AG10803 (cell line): ENCODE measurements at regions not wholly inside any gene's neighbourhood (a gene's known extent, or its start where the extent isn't known, plus 50 kb on each side); places are given as distances from the start of the nearest gene placed in this dataset.

Experiments
- DNase-seq: peaks from one replicate; pipeline ENCODE4 v3.0.0; 2010; ENCODE audit warnings: low read depth
- H3K4me3 ChIP-seq: 2 replicates; pipeline ENCODE4 v1.5.1; 2011; ENCODE audit warnings: mild to moderate bottlenecking, low read length, control low read depth
- CTCF ChIP-seq: conservative IDR thresholded peaks from 2 replicates; pipeline ENCODE4 v1.5.1; 2011; ENCODE audit warnings: mild to moderate bottlenecking, low read length, control low read depth, inconsistent platforms

DNA sequence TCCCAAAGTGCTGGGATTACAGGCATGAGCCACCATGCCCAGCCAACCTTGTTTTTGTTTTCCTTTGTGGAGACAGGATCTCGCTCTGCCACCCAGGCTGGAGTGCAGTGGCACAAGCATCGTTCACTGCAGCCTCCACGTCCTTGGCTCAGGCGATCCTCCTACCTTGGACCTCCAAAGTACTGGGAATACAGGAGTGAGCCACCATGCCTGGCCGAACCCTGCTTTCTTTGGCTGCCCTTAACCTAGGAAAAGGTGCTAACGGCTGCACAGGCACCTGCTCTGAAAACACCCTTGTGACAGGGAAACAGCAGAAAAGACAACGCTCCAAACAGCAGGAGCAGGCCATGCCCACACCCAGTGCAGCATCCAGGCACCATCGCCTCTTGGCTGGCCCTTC is 71.9 kb downstream of the OAT start:
- no peak for DNase-seq
- no peak for TF ChIP-seq CTCF
- no peak overlapping the region for H3K4me3 ChIP-seq

- TF ChIP-seq CTCF = no peak
- no peak overlapping the region for H3K4me3 ChIP-seq
- DNase-seq = no peak
Measured at GRCh38 chr10:124345521-124345920, 73.2 kb downstream of the OAT start.

DNA sequence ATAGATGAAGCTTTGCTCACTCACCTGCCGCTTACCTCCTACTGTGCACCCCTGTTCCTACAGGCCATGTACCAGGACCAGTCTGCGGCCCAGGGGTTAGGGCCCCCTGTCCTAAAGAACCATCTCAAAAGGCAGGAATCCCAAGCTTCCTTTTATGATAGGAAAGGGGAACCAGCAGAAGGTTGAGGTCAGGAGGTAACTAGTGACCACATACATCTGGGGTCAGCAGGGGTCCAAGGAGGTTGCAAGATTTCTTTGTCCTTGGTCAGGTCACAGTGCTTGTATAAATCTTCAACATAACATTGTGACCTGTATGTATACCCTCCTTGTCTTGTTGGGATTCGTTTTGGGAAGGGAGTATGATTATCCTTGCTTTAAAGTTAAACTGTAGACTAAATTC is 73.8 kb downstream of the OAT start:
- DNase-seq = no peak
- no peak overlapping the region for H3K4me3 ChIP-seq
- TF ChIP-seq CTCF = no peak

DNA sequence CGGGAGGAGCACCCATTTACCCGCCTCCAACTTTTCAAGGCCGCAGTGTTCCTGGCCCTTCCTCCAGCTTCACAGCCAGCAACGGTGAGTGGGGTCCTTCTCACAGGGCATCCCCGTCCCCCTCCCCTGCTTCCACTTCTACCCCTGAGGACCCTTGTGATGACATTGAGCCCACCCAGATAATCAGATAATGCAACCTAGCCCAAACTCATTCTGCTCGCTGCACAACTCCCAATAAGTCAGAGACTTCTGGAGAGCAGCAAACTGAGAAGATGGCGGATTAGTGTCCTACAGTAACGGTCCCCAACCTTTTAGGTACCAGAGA is 74.5 kb downstream of the OAT start:
- DNase-seq = no peak
- H3K4me3 ChIP-seq = no peak overlapping the region
- no peak for TF ChIP-seq CTCF

DNA sequence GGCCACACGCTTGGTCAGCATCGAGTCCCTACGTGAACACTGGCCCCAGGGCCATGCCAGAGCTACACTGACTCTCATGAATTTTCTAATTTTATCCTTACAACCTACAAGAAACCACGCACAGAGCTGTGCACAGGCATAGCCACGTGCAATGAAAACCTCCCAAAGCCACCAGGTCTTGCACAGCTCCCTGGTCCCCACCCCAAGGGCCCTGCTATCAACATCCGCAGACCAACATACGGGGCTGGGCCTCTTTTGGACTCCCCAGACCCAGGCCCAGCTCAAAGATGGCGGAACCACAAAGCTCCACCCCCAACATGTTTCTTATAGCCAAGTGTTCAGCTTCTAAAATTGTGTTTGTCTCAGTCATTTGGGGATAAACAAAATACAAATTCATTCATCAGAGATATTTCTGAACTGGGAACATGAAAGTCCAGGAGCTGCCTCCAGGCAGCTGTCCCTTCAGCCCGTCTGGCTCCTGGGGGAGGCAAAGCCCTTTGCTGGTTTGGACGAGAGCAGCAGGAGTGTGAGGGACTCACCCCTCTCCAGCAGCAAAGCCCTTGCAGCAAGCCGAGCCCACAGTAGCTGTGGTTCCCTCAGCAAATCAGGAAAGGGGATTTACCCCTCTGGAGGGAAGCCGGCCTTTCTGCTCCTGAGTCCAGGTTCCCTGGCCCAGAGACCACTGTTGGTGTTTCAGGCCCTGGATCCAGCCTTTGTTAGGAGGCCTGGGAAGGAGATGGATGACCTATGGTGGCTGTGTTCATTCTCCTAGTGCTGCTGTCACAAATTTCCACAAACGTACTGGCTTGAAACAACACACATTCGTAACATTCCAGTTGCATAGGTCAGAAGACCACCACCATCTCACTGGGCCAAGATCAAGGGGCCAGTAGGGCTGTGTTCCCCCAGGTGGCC is 75.1 kb downstream of the OAT start:
- DNase-seq = no peak
- H3K4me3 ChIP-seq = no peak overlapping the region
- no peak for TF ChIP-seq CTCF

DNA sequence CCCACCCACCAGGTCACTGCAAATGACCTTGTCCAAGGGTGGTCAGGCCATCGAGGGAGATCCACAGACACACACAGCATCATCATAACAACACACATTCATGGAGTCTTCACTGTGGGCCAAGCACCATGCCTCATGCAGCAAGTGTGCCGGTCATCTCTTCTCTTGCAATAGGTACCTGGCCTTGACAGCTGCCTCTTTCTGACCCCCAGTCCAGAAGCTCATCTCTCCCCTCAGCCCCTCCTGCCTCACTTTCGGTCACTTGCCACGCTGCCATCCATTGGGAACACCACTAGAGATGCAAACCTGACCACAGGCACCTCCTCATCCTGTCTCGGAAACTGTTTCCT is 75.9 kb downstream of the OAT start:
- TF ChIP-seq CTCF = no peak
- H3K4me3 ChIP-seq = no peak overlapping the region
- DNase-seq = no peak

- no peak for DNase-seq
- no peak for TF ChIP-seq CTCF
- H3K4me3 ChIP-seq = no peak overlapping the region
Measured at GRCh38 chr10:124342136-124342820, 76.4 kb downstream of the OAT start.
